Chondrocyte (in vitro differentiated cells): ENCODE measurements at regions not wholly inside any gene's neighbourhood (a gene's known extent, or its start where the extent isn't known, plus 50 kb on each side); places are given as distances from the start of the nearest gene placed in this dataset.

Experiments
- DNase-seq: peaks from one replicate; pipeline ENCODE4 v3.0.0; 2021; ENCODE audit warnings: mixed read lengths, low spot score
- H3K27ac Mint-ChIP-seq: one replicate; pipeline ENCODE4 v1.8.0; 2021; ENCODE audit warnings: mild to moderate bottlenecking, moderate library complexity, mixed read lengths; ENCODE audit not compliant: unreplicated experiment
- H3K27me3 Mint-ChIP-seq: 2 replicates; pipeline ENCODE4 v1.8.0; 2021; ENCODE audit warnings: low read depth, mixed read lengths
- H3K36me3 Mint-ChIP-seq: 2 replicates; pipeline ENCODE4 v1.8.0; 2021; ENCODE audit warnings: low read depth, mixed read lengths
- H3K4me1 Mint-ChIP-seq: 2 replicates; pipeline ENCODE4 v1.8.0; 2021; ENCODE audit warnings: low read depth, mild to moderate bottlenecking, mixed read lengths
- H3K4me3 Mint-ChIP-seq: one replicate; pipeline ENCODE4 v1.8.0; 2021; ENCODE audit warnings: mild to moderate bottlenecking, moderate library complexity, mixed read lengths; ENCODE audit not compliant: unreplicated experiment
- H3K9me3 Mint-ChIP-seq: 2 replicates; pipeline ENCODE4 v1.8.0; 2021; ENCODE audit warnings: low read depth, mixed read lengths
- CTCF ChIP-seq: fragments of 200-600 bp; sonication (generic); IDR thresholded peaks from 2 replicates; pipeline ENCODE4 v1.5.0; 2021; ENCODE audit warnings: antibody characterized with exemption, mild to moderate bottlenecking, moderate library complexity

- Mint-ChIP-seq H3K27me3 (no peaks in the 10 kb centered on the region), H3K4me3 (no peak overlapping the region), H3K27ac (no peak overlapping the region), H3K9me3 (peaks cover 12% of the 10 kb centered on the region), H3K4me1 (peaks cover 66% of the 10 kb centered on the region), H3K36me3 (peaks cover 3% of the 10 kb centered on the region)
- no peak for DNase-seq
- TF ChIP-seq CTCF: no peak
These were observed 242.1 kb upstream of the TNP1 start for GRCh38 chr2:217101972-217102371.

- H3K27me3 Mint-ChIP-seq: no peaks in the 10 kb centered on the region
- peaks cover 46% of the 10 kb centered on the region for H3K4me1 Mint-ChIP-seq
- peaks cover 6% of the 10 kb centered on the region for H3K9me3 Mint-ChIP-seq
- H3K36me3 Mint-ChIP-seq: peaks cover 1% of the 10 kb centered on the region
- H3K4me3 Mint-ChIP-seq: no peak overlapping the region
- TF ChIP-seq CTCF: no peak
- no peak overlapping the region for H3K27ac Mint-ChIP-seq
- no peak for DNase-seq
These were observed 239.7 kb upstream of the TNP1 start for GRCh38 chr2:217099561-217099960.

- Mint-ChIP-seq H3K9me3 (peaks cover 9% of the 10 kb centered on the region), H3K36me3 (peaks cover 1% of the 10 kb centered on the region), H3K4me1 (peaks cover 35% of the 10 kb centered on the region), H3K27ac (no peak overlapping the region), H3K4me3 (no peak overlapping the region), H3K27me3 (no peaks in the 10 kb centered on the region)
- no peak for TF ChIP-seq CTCF
- DNase-seq: no peak
These were observed 238.6 kb upstream of the TNP1 start for GRCh38 chr2:217098435-217098834.

GRCh38 chr2:217097346-217097745, 237.5 kb upstream of the TNP1 start:
- no peak overlapping the region for H3K4me3 Mint-ChIP-seq
- DNase-seq: no peak
- TF ChIP-seq CTCF: no peak
- H3K9me3 Mint-ChIP-seq: peaks cover 9% of the 10 kb centered on the region
- H3K27me3 Mint-ChIP-seq: no peaks in the 10 kb centered on the region
- peaks cover 24% of the 10 kb centered on the region for H3K4me1 Mint-ChIP-seq
- no peak overlapping the region for H3K27ac Mint-ChIP-seq
- peaks cover 1% of the 10 kb centered on the region for H3K36me3 Mint-ChIP-seq

- H3K4me1 Mint-ChIP-seq: peaks cover 19% of the 10 kb centered on the region
- no peaks in the 10 kb centered on the region for H3K27me3 Mint-ChIP-seq
- no peak for DNase-seq
- H3K27ac Mint-ChIP-seq: no peak overlapping the region
- no peak overlapping the region for H3K4me3 Mint-ChIP-seq
- peaks cover 6% of the 10 kb centered on the region for H3K9me3 Mint-ChIP-seq
- TF ChIP-seq CTCF: no peak
- peaks cover 1% of the 10 kb centered on the region for H3K36me3 Mint-ChIP-seq
These were observed 236.8 kb upstream of the TNP1 start for GRCh38 chr2:217096474-217097225.
